GM12874 (cell line): ENCODE measurements at regions not wholly inside any gene's neighbourhood (a gene's known extent, or its start where the extent isn't known, plus 50 kb on each side); places are given as distances from the start of the nearest gene placed in this dataset.

Experiments used
- CTCF ChIP-seq: IDR thresholded peaks from 2 replicates; pipeline ENCODE4 v1.5.1; 2011; ENCODE audit warnings: low read depth, mild to moderate bottlenecking, control low read depth, low read length, moderate library complexity; ENCODE audit not compliant: insufficient read depth

GRCh38 chr16:75916451-75916850, 190.2 kb upstream of the CPHXL start:
- no peak for TF ChIP-seq CTCF

- TF ChIP-seq CTCF: no peak
Observed at GRCh38 chr16:75918109-75918508, 191.8 kb upstream of the CPHXL start.

GRCh38 chr16:75919664-75920063, 193.4 kb upstream of the CPHXL start:
- no peak for TF ChIP-seq CTCF

GRCh38 chr16:75921281-75921680, 195.0 kb upstream of the CPHXL start:
- no peak for TF ChIP-seq CTCF

- no peak for TF ChIP-seq CTCF
Observed at GRCh38 chr16:75922250-75922649, 196.0 kb upstream of the CPHXL start.

GRCh38 chr16:75924397-75924796, 198.1 kb upstream of the CPHXL start:
- TF ChIP-seq CTCF: no peak

GRCh38 chr16:75927810-75928209, 201.5 kb upstream of the CPHXL start:
- TF ChIP-seq CTCF: no peak

GRCh38 chr16:75928295-75928694, 202.0 kb upstream of the CPHXL start:
- TF ChIP-seq CTCF: no peak
